Muscle layer of duodenum (tissue), 2 donors: ENCODE measurements at regions not wholly inside any gene's neighbourhood (a gene's known extent, or its start where the extent isn't known, plus 50 kb on each side); places are given as distances from the start of the nearest gene placed in this dataset.

Source experiments
- H3K27ac ChIP-seq: one replicate; pipeline ENCODE4 v1.7.0; 2013; ENCODE audit warnings: mild to moderate bottlenecking, low read length
- H3K27me3 ChIP-seq: one replicate; pipeline ENCODE4 v1.7.0; 2013; ENCODE audit warnings: low read depth, mild to moderate bottlenecking, control low read depth, low read length
- H3K36me3 ChIP-seq, 2 donors: one replicate each; pipeline ENCODE4 v1.7.0; 2013; ENCODE audit warnings: low read length in 2 of 2, control low read depth in 1 of 2, mild to moderate bottlenecking in 1 of 2; ENCODE audit not compliant: insufficient read depth in 2 of 2, control insufficient read depth in 1 of 2
- H3K4me1 ChIP-seq, 2 donors: one replicate each; pipeline ENCODE4 v1.7.0; 2013; ENCODE audit warnings: low read length in 2 of 2, mild to moderate bottlenecking in 2 of 2, control low read depth in 1 of 2, moderate library complexity in 1 of 2; ENCODE audit not compliant: insufficient read depth in 2 of 2, control insufficient read depth in 1 of 2
- H3K4me3 ChIP-seq, 2 donors: one replicate each; pipeline ENCODE4 v1.7.0; 2013; ENCODE audit warnings: low read length in 2 of 2, low read depth in 1 of 2, mild to moderate bottlenecking in 1 of 2
- H3K9me3 ChIP-seq, 2 donors: one replicate each; pipeline ENCODE4 v1.7.0; 2013; ENCODE audit warnings: low read length in 2 of 2, control low read depth in 1 of 2, mild to moderate bottlenecking in 1 of 2; ENCODE audit not compliant: control insufficient read depth in 1 of 2
- donor health status: healthy.

DNA sequence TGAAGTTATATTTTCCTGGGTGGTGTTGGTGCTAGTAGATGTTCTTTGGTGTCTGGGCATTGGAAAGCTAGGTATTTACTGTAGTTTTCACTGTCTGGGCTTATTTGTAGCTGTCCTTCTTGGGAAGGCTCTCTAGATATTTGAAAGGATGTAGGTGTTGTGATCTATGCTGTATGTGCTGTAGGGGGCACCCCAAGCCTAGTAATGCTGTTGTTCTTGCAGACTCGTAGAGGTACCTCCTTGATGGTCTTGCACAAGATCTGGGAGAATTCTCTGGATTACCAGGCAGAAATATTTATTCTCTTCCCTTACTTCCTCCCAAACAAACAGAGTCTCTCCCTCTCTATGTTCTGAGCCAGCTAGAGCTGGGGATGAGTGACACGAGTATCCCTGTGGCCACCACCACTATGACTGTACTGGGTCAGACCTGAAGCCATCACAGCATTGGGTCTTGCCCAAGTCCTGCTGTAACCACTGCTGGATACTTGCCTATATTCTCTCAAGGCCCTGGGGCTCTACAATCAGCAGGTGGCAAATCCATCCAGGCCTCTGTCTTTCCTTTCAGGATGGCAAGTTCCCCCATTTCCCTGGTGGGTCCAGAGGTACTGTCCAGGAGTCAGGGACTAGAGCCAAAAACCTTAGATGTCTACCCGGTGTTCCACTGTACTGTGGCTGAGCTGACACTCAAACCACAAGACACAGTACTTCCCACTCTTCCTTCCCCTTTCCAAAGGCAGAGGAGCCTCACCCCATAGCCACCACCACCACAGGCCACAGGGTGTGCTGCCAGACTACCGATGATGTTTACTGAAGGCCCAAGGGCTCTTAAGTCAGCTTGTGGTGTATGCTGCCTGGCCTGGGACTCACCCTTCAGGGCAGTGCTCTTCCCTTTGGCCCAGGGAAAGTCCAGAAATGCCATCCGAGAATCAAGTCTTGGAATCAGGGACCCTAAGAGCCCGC is 195.2 kb upstream of the DPPA4 start:
- no peaks in the 10 kb centered on the region for H3K4me1 ChIP-seq
- no peaks in the 10 kb centered on the region for H3K27me3 ChIP-seq
- H3K4me3 ChIP-seq = no peak overlapping the region
- H3K9me3 ChIP-seq = peaks cover 0 to 6% of the 10 kb centered on the region in 2 donors
- H3K27ac ChIP-seq = no peak overlapping the region
- H3K36me3 ChIP-seq = no peaks in the 10 kb centered on the region

DNA sequence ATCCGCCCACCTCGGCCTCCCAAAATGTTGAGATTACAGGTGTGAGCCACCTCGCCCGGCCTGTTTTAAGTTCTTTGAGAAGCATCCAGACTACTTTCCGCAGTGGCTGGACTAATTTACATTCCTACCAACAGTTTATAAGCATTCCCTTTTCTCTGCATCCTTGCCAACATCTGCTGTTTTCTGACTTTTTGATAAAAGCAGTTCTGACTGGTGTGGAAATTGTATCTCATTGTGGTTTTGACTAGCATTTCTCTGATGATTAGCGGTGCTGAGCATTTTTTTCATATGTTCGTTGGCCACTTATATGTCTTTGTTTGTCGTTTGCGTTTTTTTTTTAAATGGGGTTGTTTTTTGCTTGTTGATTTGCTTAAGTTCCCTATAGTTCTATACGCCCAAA is 208.4 kb upstream of the DPPA4 start:
- Histone ChIP-seq H3K4me3 (no peak overlapping the region), H3K36me3 (no peaks in the 10 kb centered on the region), H3K4me1 (no peaks in the 10 kb centered on the region), H3K9me3 (no peaks in the 10 kb centered on the region), H3K27ac (no peak overlapping the region), H3K27me3 (no peaks in the 10 kb centered on the region)

- Histone ChIP-seq H3K9me3 (no peaks in the 10 kb centered on the region), H3K4me3 (no peak overlapping the region), H3K27me3 (no peaks in the 10 kb centered on the region)
Observed at GRCh38 chr3:109548192-109548938, 211.0 kb upstream of the DPPA4 start.

GRCh38 chr3:109553591-109554371 is 216.4 kb upstream of the DPPA4 start:
- no peak overlapping the region for H3K27ac ChIP-seq
- H3K4me3 ChIP-seq = no peak overlapping the region
- H3K4me1 ChIP-seq = no peaks in the 10 kb centered on the region
- no peaks in the 10 kb centered on the region for H3K27me3 ChIP-seq
- H3K9me3 ChIP-seq = peaks cover 0 to 7% of the 10 kb centered on the region in 2 donors
- no peaks in the 10 kb centered on the region for H3K36me3 ChIP-seq

More at GRCh38 chr3:109548192-109548938, 211.0 kb upstream of the DPPA4 start:
- Histone ChIP-seq H3K36me3 (no peaks in the 10 kb centered on the region), H3K4me1 (no peaks in the 10 kb centered on the region), H3K27ac (no peak overlapping the region)

GRCh38 chr3:109559389-109559788 is 222.0 kb upstream of the DPPA4 start:
- no peak overlapping the region for H3K4me3 ChIP-seq
- H3K9me3 ChIP-seq = peaks cover 0 to 14% of the 10 kb centered on the region in 2 donors
- no peaks in the 10 kb centered on the region for H3K4me1 ChIP-seq
- no peaks in the 10 kb centered on the region for H3K36me3 ChIP-seq
- no peak overlapping the region for H3K27ac ChIP-seq
- no peaks in the 10 kb centered on the region for H3K27me3 ChIP-seq

- no peaks in the 10 kb centered on the region for H3K4me1 ChIP-seq
Observed at GRCh38 chr3:109563149-109563548, 225.8 kb upstream of the DPPA4 start.

DNA sequence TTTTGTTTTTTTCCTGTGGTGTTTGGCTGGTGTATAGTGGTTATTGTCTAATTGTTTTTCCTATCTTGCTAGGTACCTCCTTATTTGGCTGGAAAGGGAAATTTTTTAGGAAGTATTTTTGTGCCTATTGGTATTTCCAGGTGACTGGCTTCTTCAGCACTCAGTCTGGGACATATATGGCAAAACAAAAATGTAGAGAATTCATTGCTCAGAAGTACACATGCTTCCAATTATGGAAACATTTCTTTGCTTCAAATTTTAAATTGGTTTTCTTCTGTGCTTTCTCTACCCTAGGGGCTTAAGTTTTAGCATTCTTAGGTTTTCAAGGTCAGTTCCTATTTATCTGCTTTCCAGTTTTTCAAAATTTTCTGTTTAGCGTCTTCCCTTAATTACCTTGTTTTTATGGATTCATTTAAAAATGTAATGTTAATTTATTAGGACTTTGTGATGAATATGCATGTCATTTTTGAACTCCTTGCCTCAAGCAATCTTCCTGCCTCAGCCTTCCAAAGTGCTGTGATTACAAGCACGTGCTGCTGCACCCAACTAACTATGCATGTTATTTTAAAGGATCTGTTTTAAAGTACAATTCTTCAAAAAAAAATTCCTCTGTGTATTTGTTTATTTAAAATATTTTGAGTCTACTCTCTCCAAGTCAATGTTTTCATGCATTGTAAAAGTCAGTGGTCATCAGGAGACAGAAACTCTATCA is 231.9 kb upstream of the DPPA4 start:
- H3K27me3 ChIP-seq = no peaks in the 10 kb centered on the region
- no peaks in the 10 kb centered on the region for H3K36me3 ChIP-seq
- no peak overlapping the region for H3K27ac ChIP-seq
- H3K4me1 ChIP-seq = no peaks in the 10 kb centered on the region
- no peaks in the 10 kb centered on the region for H3K9me3 ChIP-seq
- H3K4me3 ChIP-seq = no peak overlapping the region

More at GRCh38 chr3:109563149-109563548, 225.8 kb upstream of the DPPA4 start:
- Histone ChIP-seq H3K4me3 (no peak overlapping the region), H3K27me3 (no peaks in the 10 kb centered on the region), H3K9me3 (peaks cover 0 to 11% of the 10 kb centered on the region in 2 donors), H3K27ac (no peak overlapping the region), H3K36me3 (no peaks in the 10 kb centered on the region)

DNA sequence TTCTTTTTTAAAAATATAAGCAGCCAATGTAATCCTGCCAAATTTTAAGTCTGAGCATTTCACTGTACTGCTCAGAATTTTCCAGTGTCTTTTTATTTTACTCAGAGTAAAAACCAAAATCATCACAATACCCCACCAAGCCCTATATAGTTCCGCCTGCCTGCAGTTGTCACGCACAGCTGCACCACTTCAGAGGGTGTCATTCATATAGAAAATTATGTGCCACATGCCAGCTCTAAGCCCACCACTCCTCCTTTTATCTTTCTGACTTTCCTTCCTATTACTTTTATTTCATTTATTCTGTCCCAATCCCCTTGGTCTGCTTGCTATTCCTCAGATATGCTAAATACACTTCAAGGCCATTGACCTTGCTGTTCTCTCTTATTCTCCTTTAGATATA is 233.1 kb upstream of the DPPA4 start:
- H3K36me3 ChIP-seq = no peaks in the 10 kb centered on the region
- no peaks in the 10 kb centered on the region for H3K4me1 ChIP-seq
- no peak overlapping the region for H3K27ac ChIP-seq
- H3K9me3 ChIP-seq = no peaks in the 10 kb centered on the region
- no peak overlapping the region for H3K4me3 ChIP-seq
- H3K27me3 ChIP-seq = no peaks in the 10 kb centered on the region

DNA sequence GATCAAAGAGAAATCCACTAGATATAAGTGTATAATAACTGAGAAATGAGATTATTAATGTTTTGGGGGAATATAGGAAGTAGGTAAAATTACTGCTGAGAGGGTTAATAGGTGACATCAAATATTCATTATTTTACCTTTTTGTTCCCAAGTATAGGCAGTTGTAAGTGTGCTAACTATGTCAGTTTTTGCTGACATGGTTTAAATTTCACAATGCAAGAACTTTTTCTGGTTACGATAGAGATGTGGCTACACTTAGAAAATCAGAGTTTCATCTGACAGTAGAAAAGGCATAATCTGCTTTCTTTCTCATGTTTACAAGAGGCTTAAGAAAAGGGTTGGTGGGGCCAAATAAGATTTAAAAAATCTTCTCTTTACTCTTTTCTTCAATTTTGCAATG is 235.0 kb upstream of the DPPA4 start:
- H3K4me1 ChIP-seq = no peaks in the 10 kb centered on the region
- H3K27me3 ChIP-seq = no peaks in the 10 kb centered on the region
- no peaks in the 10 kb centered on the region for H3K9me3 ChIP-seq
- H3K36me3 ChIP-seq = no peaks in the 10 kb centered on the region
- H3K4me3 ChIP-seq = no peak overlapping the region
- no peak overlapping the region for H3K27ac ChIP-seq

- Histone ChIP-seq H3K4me1 (no peaks in the 10 kb centered on the region), H3K36me3 (no peaks in the 10 kb centered on the region), H3K27me3 (no peaks in the 10 kb centered on the region), H3K9me3 (peaks cover 0 to 10% of the 10 kb centered on the region in 2 donors), H3K27ac (no peak overlapping the region), H3K4me3 (no peak overlapping the region)
Observed at GRCh38 chr3:109596991-109597390, 259.6 kb upstream of the DPPA4 start.
